H1 (cell line): ENCODE measurements at regions not wholly inside any gene's neighbourhood (a gene's known extent, or its start where the extent isn't known, plus 50 kb on each side); places are given as distances from the start of the nearest gene placed in this dataset.

ENCODE experiments used
- CTCF ChIA-PET: fragments of 300-600 bp; sonication (Branson Sonifier 250); formaldehyde crosslinking; loops from one replicate; lab custom pipeline; 2021; ENCODE audit not compliant: partially characterized antibody; lab: Charles Lee
- POLR2A ChIA-PET: fragments of 300-600 bp; sonication (Branson Sonifier 250); formaldehyde crosslinking; loops from one replicate; lab custom pipeline; 2021; ENCODE audit warnings: inconsistent platforms; ENCODE audit not compliant: partially characterized antibody; lab: Charles Lee
- DNase-seq, 2 experiments: peaks; one replicate each; pipeline versions ENCODE4 v3.0.0 to v3.0.0-alpha.2; 2010 to 2022; ENCODE audit warnings: low spot score in 2 of 2, low read depth in 1 of 2, mixed read lengths in 1 of 2
- FAIRE-seq: peaks from 2 replicates; lab custom pipeline; 2011; peaks lifted over from hg19 to GRCh38; lab: Jason Lieb, UNC
- H2AFZ ChIP-seq: 2 replicates; pipeline ENCODE4 v1.8.1; 2012; ENCODE audit warnings: low read length, inconsistent platforms
- H2AK5ac ChIP-seq: 2 replicates; pipeline ENCODE4 v1.6.1; 2013; ENCODE audit warnings: low read depth, low read length
- H2BK120ac ChIP-seq: replicated peaks from 2 replicates; pipeline ENCODE3; 2013; ENCODE audit warnings: low read depth, low read length, inconsistent platforms
- H2BK12ac ChIP-seq: 2 replicates; pipeline ENCODE4 v1.6.1; 2013; ENCODE audit warnings: low read depth, low read length
- H2BK15ac ChIP-seq: 2 replicates; pipeline ENCODE4 v1.6.1; 2013; ENCODE audit warnings: low read length
- H2BK20ac ChIP-seq: 2 replicates; pipeline ENCODE4 v1.6.1; 2013; ENCODE audit warnings: low read length
- H2BK5ac ChIP-seq: 2 replicates; pipeline ENCODE4 v1.6.1; 2013; ENCODE audit warnings: low read depth, low read length
- H3K14ac ChIP-seq: 2 replicates; pipeline ENCODE4 v1.6.1; 2013; ENCODE audit warnings: inconsistent platforms; ENCODE audit not compliant: insufficient read length
- H3K18ac ChIP-seq: 2 replicates; pipeline ENCODE4 v1.6.1; 2013; ENCODE audit warnings: low read length; ENCODE audit errors: extremely low read depth
- H3K23ac ChIP-seq: 2 replicates; pipeline ENCODE4 v1.6.1; 2013; ENCODE audit warnings: inconsistent platforms; ENCODE audit not compliant: insufficient read length
- H3K23me2 ChIP-seq: 2 replicates; pipeline ENCODE4 v1.6.1; 2013; ENCODE audit warnings: low read depth, low read length
- H3K27ac ChIP-seq: 2 replicates; pipeline ENCODE4 v1.6.1; 2011; ENCODE audit warnings: low read depth, low read length, inconsistent platforms
- H3K27me3 ChIP-seq, 4 experiments: replicated peaks in 1 of 4; 1 replicate in 1 of 4; 2 replicates in 3 of 4; pipeline versions ENCODE4 v1.6.1 to v1.8.1; 2011 to 2013; ENCODE audit warnings: low read length in 3 of 4, mild to moderate bottlenecking in 3 of 4, inconsistent platforms in 2 of 4, mixed read lengths in 2 of 4, moderate library complexity in 1 of 4; ENCODE audit not compliant: control insufficient read depth in 3 of 4, insufficient read depth in 3 of 4; ENCODE audit errors: extremely low read depth in 1 of 4
- H3K36me3 ChIP-seq, 4 experiments: 2 replicates each; pipeline versions ENCODE4 v1.6.1 to v1.8.1; 2011 to 2013; ENCODE audit warnings: mild to moderate bottlenecking in 4 of 4, low read length in 3 of 4, moderate library complexity in 2 of 4, control low read depth in 1 of 4, inconsistent platforms in 1 of 4; ENCODE audit not compliant: insufficient read depth in 4 of 4, control insufficient read depth in 2 of 4
- H3K4ac ChIP-seq: replicated peaks from 2 replicates; pipeline ENCODE3; 2013; ENCODE audit warnings: low read length, low read depth, mixed read lengths, inconsistent platforms; ENCODE audit not compliant: insufficient read length
- H3K4me1 ChIP-seq, 4 experiments: replicated peaks in 1 of 4; 1 replicate in 1 of 4; 2 replicates in 3 of 4; pipeline versions ENCODE4 v1.6.1 to v1.8.1; 2011 to 2013; ENCODE audit warnings: low read length in 3 of 4, inconsistent platforms in 2 of 4, mixed read lengths in 1 of 4; ENCODE audit not compliant: insufficient read depth in 4 of 4, control insufficient read depth in 3 of 4
- H3K4me2 ChIP-seq, 2 experiments: 2 replicates each; pipeline versions ENCODE4 v1.6.1 to v1.8.1; 2011 to 2013; ENCODE audit warnings: low read depth in 2 of 2, low read length in 2 of 2, control low read depth in 1 of 2, inconsistent platforms in 1 of 2, mild to moderate bottlenecking in 1 of 2; ENCODE audit not compliant: insufficient read depth in 1 of 2
- H3K4me3 ChIP-seq, 4 experiments: fragments of 200-600, 300-600 bp in 1 of 4; sonication (generic), shearing (Covaris generic), sonication (Bioruptor Twin) in 1 of 4; 2 replicates each; pipeline versions ENCODE4 v1.5.1 to v1.8.1; 2011 to 2016; ENCODE audit warnings: low read length in 4 of 4, low read depth in 3 of 4, control low read depth in 2 of 4, inconsistent platforms in 2 of 4, mild to moderate bottlenecking in 2 of 4, mixed read lengths in 1 of 4, moderate library complexity in 1 of 4; ENCODE audit not compliant: insufficient read depth in 2 of 4; ENCODE audit errors: extremely low read depth in 1 of 4
- H3K56ac ChIP-seq: replicated peaks from 2 replicates; pipeline ENCODE3; 2013; ENCODE audit warnings: low read depth, mild to moderate bottlenecking, mixed read lengths, low read length, inconsistent platforms; ENCODE audit not compliant: insufficient read length
- H3K79me1 ChIP-seq: 2 replicates; pipeline ENCODE4 v1.6.1; 2013; ENCODE audit warnings: low read depth, low read length, control low read depth
- H3K79me2 ChIP-seq, 2 experiments: 2 replicates each; pipeline versions ENCODE4 v1.6.1 to v1.8.1; 2012 to 2013; ENCODE audit warnings: low read length in 2 of 2, mild to moderate bottlenecking in 2 of 2, inconsistent platforms in 1 of 2; ENCODE audit not compliant: insufficient read depth in 2 of 2, control insufficient read depth in 1 of 2
- H3K9ac ChIP-seq, 4 experiments: replicated peaks in 1 of 4; 1 replicate in 1 of 4; 2 replicates in 3 of 4; pipeline versions ENCODE4 v1.6.1 to v1.8.1; 2011 to 2013; ENCODE audit warnings: low read depth in 3 of 4, low read length in 3 of 4, control low read depth in 2 of 4, mild to moderate bottlenecking in 2 of 4, moderate library complexity in 2 of 4, inconsistent platforms in 1 of 4; ENCODE audit errors: extremely low read depth in 1 of 4
- H3K9me3 ChIP-seq, 2 experiments: 2 replicates each; pipeline versions ENCODE4 v1.6.1 to v1.8.1; 2012 to 2013; ENCODE audit warnings: mild to moderate bottlenecking in 2 of 2, moderate library complexity in 2 of 2, control low read depth in 1 of 2, inconsistent platforms in 1 of 2, low read depth in 1 of 2, low read length in 1 of 2, mixed read lengths in 1 of 2; ENCODE audit not compliant: insufficient read depth in 2 of 2
- H4K20me1 ChIP-seq, 2 experiments: replicated peaks in 1 of 2; 2 replicates each; pipeline versions ENCODE3 to v1.8.1; 2011 to 2013; ENCODE audit warnings: inconsistent platforms in 2 of 2, low read length in 2 of 2, mild to moderate bottlenecking in 1 of 2; ENCODE audit not compliant: insufficient read depth in 2 of 2, control insufficient read depth in 1 of 2
- H4K5ac ChIP-seq: 2 replicates; pipeline ENCODE4 v1.6.1; 2013; ENCODE audit warnings: low read length, low read depth, mixed read lengths, inconsistent platforms; ENCODE audit not compliant: insufficient read length
- H4K8ac ChIP-seq: 2 replicates; pipeline ENCODE4 v1.8.0; 2013; ENCODE audit warnings: mild to moderate bottlenecking, moderate library complexity, low read length, inconsistent platforms; ENCODE audit not compliant: insufficient read depth; ENCODE audit errors: extremely low read depth
- H4K91ac ChIP-seq: replicated peaks from 2 replicates; pipeline ENCODE3; 2013; ENCODE audit warnings: low read length, mixed read lengths, inconsistent platforms; ENCODE audit not compliant: insufficient read length
- ASH2L ChIP-seq: fragments of 200-600, 300-600 bp; sonication (generic); IDR thresholded peaks from one replicate; pipeline ENCODE4 v1.7.1; 2017; ENCODE audit warnings: low read length
- BRCA1 ChIP-seq: IDR thresholded peaks from 2 replicates; pipeline ENCODE4 v1.6.1; 2012; ENCODE audit warnings: low read depth, low read length, improper control_type of control experiment
- EP300 ChIP-seq, 2 experiments: IDR thresholded peaks; 1 replicate in 1 of 2; 2 replicates in 1 of 2; pipeline ENCODE4 v1.6.1; 2011 to 2012; ENCODE audit warnings: low read depth in 2 of 2, low read length in 2 of 2, mild to moderate bottlenecking in 2 of 2, borderline replicate concordance in 1 of 2, inconsistent platforms in 1 of 2, moderate library complexity in 1 of 2
- FOSL1 ChIP-seq: IDR thresholded peaks from 2 replicates; pipeline ENCODE4 v1.6.1; 2011; ENCODE audit warnings: mild to moderate bottlenecking, low read depth, low read length, moderate library complexity; ENCODE audit not compliant: insufficient read depth
- HDAC6 ChIP-seq: IDR thresholded peaks from one replicate; pipeline ENCODE4 v1.7.1; 2012; ENCODE audit warnings: low read depth, mild to moderate bottlenecking, inconsistent platforms, low read length, moderate library complexity
- KDM1A ChIP-seq: fragments of 200-600, 300-600 bp; sonication (generic); IDR thresholded peaks from 2 replicates; pipeline ENCODE4 v1.7.1; 2016; ENCODE audit warnings: mild to moderate bottlenecking, low read length, borderline replicate concordance
- MAFK ChIP-seq: IDR thresholded peaks from 2 replicates; pipeline ENCODE4 v1.6.1; 2012; ENCODE audit warnings: low read depth, mild to moderate bottlenecking, improper control_type of control experiment, low read length
- POLR2A ChIP-seq, 2 experiments: IDR thresholded peaks; 1 replicate in 1 of 2; 2 replicates in 1 of 2; pipeline ENCODE4 v1.6.1; 2011; ENCODE audit warnings: low read depth in 2 of 2, low read length in 2 of 2, mild to moderate bottlenecking in 2 of 2; ENCODE audit errors: control extremely low read depth in 1 of 2
- SIRT6 ChIP-seq: IDR thresholded peaks from one replicate; pipeline ENCODE4 v1.7.1; 2012; ENCODE audit warnings: low read length, inconsistent platforms
- SP1 ChIP-seq: IDR thresholded peaks from 2 replicates; pipeline ENCODE4 v1.6.1; 2011; ENCODE audit warnings: low read depth, low read length
- SRF ChIP-seq: IDR thresholded peaks from 2 replicates; pipeline ENCODE4 v1.6.1; 2011; ENCODE audit warnings: mild to moderate bottlenecking, low read depth, low read length, moderate library complexity
- TBP ChIP-seq: IDR thresholded peaks from 2 replicates; pipeline ENCODE4 v1.6.1; 2011; ENCODE audit warnings: low read depth, low read length, improper control_type of control experiment
- ZNF274 ChIP-seq: IDR thresholded peaks from 2 replicates; pipeline ENCODE4 v1.7.0; 2012; ENCODE audit warnings: low read length, borderline replicate concordance; ENCODE audit errors: extremely low read depth
- WGBS, 2 experiments: shearing (Covaris generic) in 1 of 2; methylation state at CpG; one replicate each; pipeline versions ENCODE4 v1.1.6 to v1.1.7; 2013 to 2015; ENCODE audit warnings: low lambda C conversion rate in 2 of 2, mixed read lengths in 2 of 2, inconsistent platforms in 1 of 2, low coverage in 1 of 2, missing lambda C conversion rate in 1 of 2; ENCODE audit not compliant: insufficient replicate concordance in 2 of 2, insufficient coverage in 1 of 2, insufficient read length in 1 of 2; ENCODE audit errors: extremely low coverage in 1 of 2, missing lambda C conversion rate in 1 of 2; 5-methylcytosine and 5-hydroxymethylcytosine counted together
- TF ChIP-seq, protein P1 (sequence below): IDR thresholded peaks from 2 replicates; pipeline ENCODE4 v1.6.1; 2011; ENCODE audit warnings: low read length, improper control_type of control experiment
- TF ChIP-seq, protein P2 (sequence below): IDR thresholded peaks from 2 replicates; pipeline ENCODE4 v1.6.1; 2011; ENCODE audit warnings: low read depth, mild to moderate bottlenecking, low read length; ENCODE audit not compliant: insufficient read depth

DNA sequence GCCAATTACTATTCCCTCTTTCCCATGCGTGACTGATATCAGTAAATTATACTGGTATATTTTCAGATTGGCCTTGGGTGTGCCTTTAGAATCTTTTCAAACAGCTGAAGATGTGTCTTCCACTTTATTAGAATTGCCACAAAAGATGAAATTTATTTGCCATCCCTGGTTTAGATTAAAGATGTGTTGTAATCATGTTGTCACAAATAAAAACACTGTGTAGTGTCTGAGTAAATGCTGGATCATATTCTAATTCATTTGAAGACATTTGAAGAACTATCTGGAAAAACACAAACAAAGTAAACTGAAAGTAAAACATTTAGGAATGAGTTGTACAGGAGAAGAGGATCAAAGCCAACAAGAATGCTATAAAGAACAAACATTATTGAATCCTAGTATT lies 339.7 kb upstream of the COL8A1 start:
- Histone ChIP-seq H3K9me3 (no peaks in the 10 kb centered on the region), H4K91ac (no peak overlapping the region), H3K23ac (no peak overlapping the region), H2BK120ac (no peak overlapping the region), H3K27ac (no peak overlapping the region), H3K23me2 (peaks cover 3% of the 10 kb centered on the region; the same call in 1 of the 2 replicates), H3K9ac (no peak overlapping the region), H3K27me3 (peaks cover 0 to 1% (median 0%) of the 10 kb centered on the region in 4 experiments; a peak in 1 of 7 replicates), H3K4me2 (no peak overlapping the region), H3K4me3 (no peak overlapping the region), H2AK5ac (no peak overlapping the region), H4K5ac (no peak overlapping the region), H2BK12ac (no peak overlapping the region), H4K20me1 (no peaks in the 10 kb centered on the region), H3K79me1 (no peaks in the 10 kb centered on the region), H3K18ac (no peak overlapping the region), H3K79me2 (no peaks in the 10 kb centered on the region), H3K4ac (no peak overlapping the region), H2BK20ac (no peak overlapping the region), H3K56ac (no peak overlapping the region), H2AFZ (no peak overlapping the region), H3K36me3 (no peaks in the 10 kb centered on the region), H2BK5ac (no peak overlapping the region), H3K14ac (no peak overlapping the region), H3K4me1 (peaks cover 0 to 8% (median 5%) of the 10 kb centered on the region in 4 experiments; a peak in 4 of 7 replicates), H4K8ac (no peak overlapping the region), H2BK15ac (no peak overlapping the region)
- no peak for FAIRE-seq
- no peak for DNase-seq
- ChIA-PET POLR2A (no interaction called here), CTCF (no interaction called here)
- 91% methylated on average over 1 of the region's 1 CpG; no CpG with 5 or more reads in 1 of the 2 experiments for WGBS, 2 experiments
- no peak for TF ChIP-seq EP300 (IDR thresholded peaks at IDR 0.05; ENCODE audit: borderline replicate concordance in 1 of 2, low read depth in 2 of 2, low read length in 2 of 2)
- TF ChIP-seq, protein P1, sequence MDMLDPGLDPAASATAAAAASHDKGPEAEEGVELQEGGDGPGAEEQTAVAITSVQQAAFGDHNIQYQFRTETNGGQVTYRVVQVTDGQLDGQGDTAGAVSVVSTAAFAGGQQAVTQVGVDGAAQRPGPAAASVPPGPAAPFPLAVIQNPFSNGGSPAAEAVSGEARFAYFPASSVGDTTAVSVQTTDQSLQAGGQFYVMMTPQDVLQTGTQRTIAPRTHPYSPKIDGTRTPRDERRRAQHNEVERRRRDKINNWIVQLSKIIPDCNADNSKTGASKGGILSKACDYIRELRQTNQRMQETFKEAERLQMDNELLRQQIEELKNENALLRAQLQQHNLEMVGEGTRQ = no peak
- no peak for TF ChIP-seq ASH2L
- no peak for TF ChIP-seq KDM1A
- TF ChIP-seq SRF = no peak
- no peak for TF ChIP-seq POLR2A (IDR thresholded peaks at IDR 0.05; ENCODE audit: control extremely low read depth in 1 of 2, low read depth in 2 of 2, low read length in 2 of 2)
- TF ChIP-seq MAFK = no peak
- TF ChIP-seq ZNF274 = no peak
- TF ChIP-seq, protein P2, sequence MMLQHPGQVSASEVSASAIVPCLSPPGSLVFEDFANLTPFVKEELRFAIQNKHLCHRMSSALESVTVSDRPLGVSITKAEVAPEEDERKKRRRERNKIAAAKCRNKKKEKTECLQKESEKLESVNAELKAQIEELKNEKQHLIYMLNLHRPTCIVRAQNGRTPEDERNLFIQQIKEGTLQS = no peak
- TF ChIP-seq SIRT6 = no peak
- TF ChIP-seq HDAC6 = no peak
- TF ChIP-seq BRCA1 = no peak
- TF ChIP-seq SP1 = no peak
- TF ChIP-seq FOSL1 = no peak
- no peak for TF ChIP-seq TBP
